ENCODE measurements at regions not wholly inside any gene's neighbourhood (a gene's known extent, or its start where the extent isn't known, plus 50 kb on each side); places are given as distances from the start of the nearest gene placed in this dataset.

- peak; percentile 43 to 74 for TF ChIP-seq MAFK (conservative IDR thresholded peaks at IDR 0.05 in 1 of 2, IDR thresholded peaks at IDR 0.05 in 1 of 2; ENCODE audit: low read length in 2 of 2)
- TF ChIP-seq ZNF44 (CRISPR knock-in tag; IDR thresholded peaks at IDR 0.05) = no peak
- TF ChIP-seq MAFF (IDR thresholded peaks at IDR 0.05; ENCODE audit: low read depth, low read length) = peak; percentile 38; the same call in 1 of the 2 replicates
- FAIRE-seq (no peak), DNase-seq (ENCODE audit: low spot score) (no peak), ATAC-seq (no peak)
- H3K4me1 ChIP-seq (ENCODE audit: insufficient read depth, low read length) = no peaks in the 10 kb centered on the region
- no peaks in the 10 kb centered on the region for H3K9me3 ChIP-seq (ENCODE audit: low read length)
- no peak overlapping the region for H3K4me3 ChIP-seq (replicated peaks in 1 of 3; ENCODE audit: insufficient read depth in 1 of 3, low read depth in 2 of 3, low read length in 3 of 3)
- ChIA-PET CTCF (ENCODE audit: low intra/inter-chr PET ratio, low total read pairs) (no interaction called here), POLR2A (no interaction called here)
- 0% methylated on average over 1 of the region's 1 CpG for WGBS (ENCODE audit: low lambda C conversion rate)
- no peak overlapping the region for H2AFZ ChIP-seq (ENCODE audit: low read length)
- H3K27ac ChIP-seq (ENCODE audit: extremely low read length, insufficient read depth, low read length) = no peak overlapping the region
- H3K4me2 ChIP-seq (ENCODE audit: low read depth, low read length) = no peak overlapping the region
- peaks cover 0 to 38% of the 10 kb centered on the region in 2 experiments for H3K27me3 ChIP-seq (ENCODE audit: control insufficient read depth in 1 of 2, insufficient read depth in 2 of 2, low read length in 2 of 2)
- no TSS peak for BruUV-seq (replicated peaks)
- H3K79me2 ChIP-seq (ENCODE audit: insufficient read depth, low read length) = no peaks in the 10 kb centered on the region
- H4K20me1 ChIP-seq (ENCODE audit: insufficient read depth, low read length) = no peaks in the 10 kb centered on the region
- intact Hi-C loops (cut with micrococcal nuclease; ENCODE audit: unreplicated experiment) (no loop called here), in situ Hi-C loops (cut with HindIII; ENCODE audit: extremely low pct_ligation_motif_present, low pct_unique_long_range_greater_than_20kb) (no loop called here)
- no peaks in the 10 kb centered on the region for H3K36me3 ChIP-seq (replicated peaks in 1 of 2; ENCODE audit: control insufficient read depth in 1 of 2, insufficient read depth in 2 of 2, low read length in 2 of 2)
- H3K9ac ChIP-seq (ENCODE audit: insufficient read depth, low read depth, low read length) = no peak overlapping the region
Observed at GRCh38 chr1:243921111-243921510, 71.1 kb upstream of the AKT3 start.

- no peak overlapping the region for H2AFZ ChIP-seq (ENCODE audit: low read length)
- in situ Hi-C loops (cut with HindIII; ENCODE audit: extremely low pct_ligation_motif_present, low pct_unique_long_range_greater_than_20kb) = no loop called here
- no peak for FAIRE-seq
- TF ChIP-seq ZFP37 (CRISPR knock-in tag; IDR thresholded peaks at IDR 0.05; ENCODE audit: borderline replicate concordance) (no peak), MEIS2 (CRISPR knock-in tag; IDR thresholded peaks at IDR 0.05) (no peak), FUBP1 (CRISPR knock-in tag; IDR thresholded peaks at IDR 0.05; ENCODE audit: borderline replicate concordance) (no peak), ZNF543 (CRISPR knock-in tag; IDR thresholded peaks at IDR 0.05) (no peak), ZNF329 (CRISPR knock-in tag; IDR thresholded peaks at IDR 0.05; ENCODE audit: low read depth) (no peak), ZNF260 (CRISPR knock-in tag; IDR thresholded peaks at IDR 0.05; ENCODE audit: borderline replicate concordance, low read depth) (no peak), ZMAT5 (CRISPR knock-in tag; IDR thresholded peaks at IDR 0.05; ENCODE audit: borderline replicate concordance, low read depth) (no peak), ZIK1 (CRISPR knock-in tag; IDR thresholded peaks at IDR 0.05; ENCODE audit: borderline replicate concordance, low read depth) (no peak), CBFB (CRISPR knock-in tag; IDR thresholded peaks at IDR 0.05) (no peak), XRCC5 (optimal IDR thresholded peaks at IDR 0.05; ENCODE audit: low read length) (no peak), ZNF549 (CRISPR knock-in tag; IDR thresholded peaks at IDR 0.05) (no peak), SRSF1 (optimal IDR thresholded peaks at IDR 0.05; ENCODE audit: low read depth, low read length) (no peak), PCBP2 (optimal IDR thresholded peaks at IDR 0.05; ENCODE audit: low read depth, low read length, poor library complexity, severe bottlenecking) (no peak), MAX (IDR thresholded peaks at IDR 0.05) (no peak), GTF3A (CRISPR knock-in tag; conservative IDR thresholded peaks at IDR 0.05) (no peak)
Observed at GRCh38 chr1:243917863-243918565, 68.0 kb upstream of the AKT3 start.

More at GRCh38 chr1:243917863-243918565, 68.0 kb upstream of the AKT3 start:
- DNase-seq (ENCODE audit: low spot score) (no peak), ATAC-seq (no peak)
- no peaks in the 10 kb centered on the region for H3K9me3 ChIP-seq (ENCODE audit: low read length)
- H3K27me3 ChIP-seq (ENCODE audit: control insufficient read depth in 1 of 2, insufficient read depth in 2 of 2, low read length in 2 of 2) = peaks cover 1 to 42% of the 10 kb centered on the region in 2 experiments
- POLR2A ChIA-PET = no interaction called here
- no peak overlapping the region for H3K4me2 ChIP-seq (ENCODE audit: low read depth, low read length)
- no peak overlapping the region for H3K4me3 ChIP-seq (replicated peaks in 1 of 3; ENCODE audit: insufficient read depth in 1 of 3, low read depth in 2 of 3, low read length in 3 of 3)
- 11% methylated on average over 10 of the region's 10 CpGs for WGBS (ENCODE audit: low lambda C conversion rate)
- no peaks in the 10 kb centered on the region for H3K36me3 ChIP-seq (replicated peaks in 1 of 2; ENCODE audit: control insufficient read depth in 1 of 2, insufficient read depth in 2 of 2, low read length in 2 of 2)
- CTCF ChIA-PET (ENCODE audit: low intra/inter-chr PET ratio, low total read pairs) = no interaction called here
- H3K9ac ChIP-seq (ENCODE audit: insufficient read depth, low read depth, low read length) = no peak overlapping the region
- no TSS peak for BruUV-seq (replicated peaks)
- no peaks in the 10 kb centered on the region for H4K20me1 ChIP-seq (ENCODE audit: insufficient read depth, low read length)
- no peaks in the 10 kb centered on the region for H3K4me1 ChIP-seq (ENCODE audit: insufficient read depth, low read length)
- H3K79me2 ChIP-seq (ENCODE audit: insufficient read depth, low read length) = no peaks in the 10 kb centered on the region
- intact Hi-C loops (cut with micrococcal nuclease; ENCODE audit: unreplicated experiment) = no loop called here
- no peak overlapping the region for H3K27ac ChIP-seq (ENCODE audit: extremely low read length, insufficient read depth, low read length)

All from HepG2 (cell line).